Stimulated activated CD4-positive, alpha-beta T cell treated with anti-CD3 and anti-CD28 coated beads, TNF-alpha, amount 100 ng/mL, for 24 hours (primary cell): ENCODE measurements at regions not wholly inside any gene's neighbourhood (a gene's known extent, or its start where the extent isn't known, plus 50 kb on each side); places are given as distances from the start of the nearest gene placed in this dataset.
"Not testable (repeated sequence)": the region's sequence is repeated elsewhere in the genome, so short reads cannot be mapped to it uniquely, and the experiment has no call there.

ENCODE experiments used
- DNase-seq, 3 experiments: peaks; one replicate each; pipeline ENCODE4 v3.0.0-alpha.2; 2020; ENCODE audit warnings: low read depth in 3 of 3

DNA sequence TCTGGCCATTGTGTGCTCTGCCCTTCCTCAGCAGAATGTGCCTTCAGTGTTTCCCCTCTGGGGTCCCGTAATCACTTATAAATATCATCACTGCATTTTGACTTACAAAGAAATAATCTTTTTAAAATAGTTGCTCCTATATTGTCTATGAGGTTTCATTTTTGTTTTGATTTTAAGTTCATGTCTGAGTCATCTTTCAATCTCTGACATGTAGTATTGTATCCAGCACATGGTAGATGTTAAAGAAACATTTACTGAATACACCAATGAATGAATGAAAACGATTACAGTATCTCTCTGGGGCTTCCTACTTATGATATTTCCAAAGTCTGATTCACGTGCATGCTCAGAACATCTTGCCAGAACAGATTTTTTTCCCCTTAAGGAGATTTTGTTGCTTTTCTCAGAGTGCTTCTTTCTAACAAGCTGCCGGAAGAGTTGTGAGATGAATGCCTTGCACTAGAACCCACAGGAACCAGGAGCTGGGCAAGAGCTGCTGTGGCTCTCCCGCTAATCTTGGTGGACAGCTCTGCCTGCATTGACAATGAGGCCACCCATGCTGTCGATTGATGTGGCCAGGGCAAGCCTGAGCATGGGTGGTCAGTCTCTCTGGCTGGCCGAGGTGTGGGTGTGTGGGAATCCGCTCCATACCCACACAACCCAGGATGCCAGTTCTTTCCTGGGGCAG is 199.4 kb downstream of the CYRIA start:
- DNase-seq, result no peak

DNA sequence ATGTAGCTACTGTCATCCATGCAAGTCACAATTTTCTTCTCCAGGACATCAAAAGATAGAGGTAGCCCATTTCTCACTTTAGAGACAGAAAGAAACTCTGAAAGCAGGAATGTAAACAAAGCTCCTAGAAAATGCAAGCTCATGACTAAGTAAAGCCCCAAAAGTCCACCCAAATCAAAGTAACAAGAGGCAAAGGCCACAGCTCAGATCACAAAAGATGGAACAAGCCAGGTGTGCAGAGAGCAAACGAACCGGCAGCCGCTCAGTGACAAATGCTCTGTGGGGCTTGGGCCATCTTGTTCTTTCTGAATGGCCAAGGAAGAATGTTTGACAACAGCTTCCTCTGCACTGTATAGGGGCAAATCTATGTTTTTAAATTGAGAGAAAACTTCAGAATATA is 201.0 kb downstream of the CYRIA start:
- DNase-seq, result no peak

DNA sequence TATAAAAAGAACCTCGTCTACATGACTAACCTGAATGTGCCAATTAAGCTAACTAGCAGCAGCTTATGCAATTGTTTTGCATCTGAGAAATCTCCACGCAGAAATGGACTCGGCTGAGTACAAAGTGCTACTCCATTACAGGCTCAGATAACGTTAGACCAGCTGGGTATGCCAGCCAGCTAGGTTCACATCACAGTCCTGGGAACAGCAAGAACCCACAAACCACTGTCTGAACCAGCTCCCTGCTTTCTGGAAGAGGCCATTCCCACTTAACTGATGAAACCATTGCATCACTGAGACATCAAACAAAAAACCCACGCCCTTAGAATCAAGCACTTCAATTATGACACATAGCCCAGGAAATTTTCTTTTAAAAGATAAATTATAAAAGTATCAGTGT is 202.7 kb downstream of the CYRIA start:
- DNase-seq, result no peak

DNA sequence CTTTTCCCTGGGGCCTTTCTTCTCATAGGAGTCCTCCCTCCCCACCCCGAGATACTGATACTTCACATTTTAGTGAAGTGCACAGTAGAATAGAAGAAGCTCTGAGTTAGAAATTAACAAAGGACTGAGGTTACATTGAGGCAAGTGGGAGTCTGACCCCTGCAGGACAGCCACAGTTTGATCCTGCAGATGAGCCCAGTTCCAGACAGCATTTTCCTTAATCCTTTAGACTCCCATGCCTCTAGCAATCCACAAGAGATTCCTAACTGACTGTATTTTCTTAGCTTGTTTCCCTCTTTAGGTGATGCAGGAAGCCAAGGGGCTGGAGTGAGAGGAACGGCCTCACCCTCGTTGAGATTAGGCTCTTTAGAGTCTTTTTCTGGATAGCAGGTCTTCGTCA is 204.0 kb downstream of the CYRIA start:
- DNase-seq, result no peak

DNA sequence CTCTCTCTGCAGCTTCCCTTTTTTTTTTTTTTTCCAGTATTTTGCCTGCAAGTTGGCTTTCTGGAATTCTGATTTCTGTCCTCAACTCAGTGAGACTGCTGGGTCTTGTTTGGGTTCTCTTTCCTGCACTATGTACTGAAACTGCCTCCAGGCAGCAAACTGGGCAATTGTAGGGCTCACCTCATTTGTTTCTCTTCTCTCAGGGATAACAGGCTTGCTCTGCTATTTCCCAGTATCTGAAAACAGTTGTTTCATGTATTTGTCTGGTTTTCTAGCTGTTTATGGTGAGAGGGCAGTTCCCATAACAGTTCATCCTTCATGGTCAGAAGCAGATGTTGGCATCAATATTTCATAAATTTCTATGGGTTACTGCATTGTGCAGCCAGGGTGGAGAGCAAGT is 206.0 kb downstream of the CYRIA start:
- DNase-seq, result no peak

DNA sequence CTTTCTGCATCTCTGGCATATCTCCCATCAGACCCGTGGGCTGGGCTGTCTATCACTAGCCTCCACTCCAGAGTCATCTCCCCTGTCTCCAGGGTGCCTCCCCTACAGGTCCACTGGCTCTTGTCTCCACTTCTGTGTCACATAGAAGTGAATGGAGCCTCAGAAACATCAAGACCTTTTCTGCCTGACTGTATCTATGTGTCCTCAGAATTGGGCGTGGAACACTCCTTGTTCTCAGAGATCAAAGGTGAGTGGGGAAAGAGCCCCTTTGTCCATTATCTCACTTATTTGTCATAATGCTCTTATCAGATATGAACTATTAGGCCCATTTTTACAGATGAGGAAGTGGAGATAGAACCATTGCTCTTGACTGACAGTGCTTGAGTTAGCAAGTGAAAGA is 211.0 kb downstream of the CYRIA start:
- DNase-seq, result no peak

DNA sequence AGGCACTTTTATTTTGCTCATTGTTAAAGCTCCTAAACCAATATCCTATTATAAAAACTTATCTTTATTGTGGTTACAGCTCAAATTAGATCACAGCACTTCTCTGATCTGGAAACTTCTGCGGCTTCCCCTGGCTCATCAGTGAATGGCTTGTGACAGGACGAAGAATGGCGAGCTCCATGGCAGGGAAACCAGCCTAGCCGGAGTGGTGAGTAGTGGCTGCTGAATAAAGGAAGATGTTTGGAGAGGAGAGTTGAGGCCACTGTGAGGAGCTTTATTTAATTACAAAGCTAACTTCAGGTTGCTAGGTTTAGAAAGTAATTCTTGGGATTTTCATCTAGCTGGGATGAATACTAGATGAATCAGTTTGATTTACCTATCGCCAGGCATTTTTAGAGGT is 213.5 kb downstream of the CYRIA start:
- DNase-seq, result no peak

DNA sequence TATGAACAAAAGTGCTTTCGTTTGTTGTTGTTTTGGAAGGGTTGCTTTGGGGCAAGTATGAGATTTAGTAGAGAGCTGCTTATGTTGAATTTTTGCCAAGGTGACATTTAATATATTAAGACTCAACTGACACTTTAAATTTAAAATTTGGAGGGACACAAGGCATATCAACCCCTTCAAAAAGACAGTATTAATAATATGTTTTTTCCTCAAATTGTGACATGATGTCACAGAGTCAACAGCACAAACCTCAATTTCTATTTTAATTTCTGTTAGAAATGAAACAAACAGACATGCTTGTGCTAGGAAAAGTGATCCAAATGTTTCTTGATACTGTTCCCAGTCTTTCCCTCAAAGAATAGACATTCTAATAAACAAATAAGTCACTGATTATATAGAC is 218.9 kb downstream of the CYRIA start:
- DNase-seq, result no peak

DNA sequence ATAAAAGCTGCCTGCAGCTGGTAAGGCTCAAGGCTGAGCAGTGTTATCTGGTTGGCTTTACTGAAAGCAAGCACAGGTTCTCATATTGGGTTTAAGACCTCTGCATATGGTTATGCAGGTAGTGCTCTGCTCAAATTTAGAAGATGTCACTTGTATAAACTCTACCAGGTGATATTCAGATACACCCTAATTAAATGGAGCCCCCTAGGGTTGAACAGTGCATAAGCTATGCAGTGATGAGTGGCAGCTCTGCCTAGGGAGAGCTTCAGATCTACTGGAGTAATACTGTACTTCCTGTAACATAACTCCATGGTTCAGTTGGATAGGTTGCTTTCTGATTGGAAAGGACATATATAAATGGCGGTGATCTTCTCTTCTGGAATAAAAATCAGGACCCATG is 222.7 kb downstream of the CYRIA start:
- no peak for DNase-seq

DNA sequence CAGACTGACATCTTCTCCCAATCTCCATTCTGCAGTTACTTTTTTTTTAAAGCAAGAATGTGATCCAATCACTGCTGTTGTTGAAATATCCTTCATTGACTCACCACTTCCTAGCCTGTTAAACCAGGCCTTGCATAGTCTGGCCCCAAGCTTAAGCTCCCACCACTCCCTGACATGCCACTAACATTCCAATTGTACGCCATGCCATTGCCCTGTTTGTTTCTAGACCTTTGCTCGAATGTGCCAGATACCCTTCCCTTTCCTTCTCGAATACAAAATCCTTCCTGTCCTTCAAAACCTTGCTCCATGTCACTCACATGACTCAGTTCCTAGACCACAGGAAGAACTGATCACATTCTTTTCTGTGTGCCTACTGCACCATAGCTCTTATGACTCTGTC is 224.2 kb downstream of the CYRIA start:
- no peak for DNase-seq

DNA sequence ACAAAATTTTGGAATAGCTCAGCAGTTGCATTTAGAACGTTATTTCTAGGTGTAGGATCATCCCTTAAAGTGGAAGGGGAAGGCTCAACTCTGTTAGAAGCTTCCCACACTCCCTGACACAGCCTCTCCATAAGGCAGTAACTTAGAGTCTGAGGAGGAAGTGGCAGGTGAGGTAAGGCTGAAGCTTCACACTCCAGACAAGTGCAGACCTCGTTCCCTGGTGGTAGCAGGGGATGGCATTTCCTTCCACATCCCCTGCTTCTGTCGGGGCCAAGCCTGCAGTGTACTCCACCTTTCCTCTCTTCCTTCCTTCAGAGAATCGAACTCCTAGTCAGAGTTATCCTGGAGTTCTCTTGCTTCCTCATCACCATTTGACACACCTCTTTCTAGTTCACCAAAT is 224.7 kb downstream of the CYRIA start:
- no peak for DNase-seq

DNA sequence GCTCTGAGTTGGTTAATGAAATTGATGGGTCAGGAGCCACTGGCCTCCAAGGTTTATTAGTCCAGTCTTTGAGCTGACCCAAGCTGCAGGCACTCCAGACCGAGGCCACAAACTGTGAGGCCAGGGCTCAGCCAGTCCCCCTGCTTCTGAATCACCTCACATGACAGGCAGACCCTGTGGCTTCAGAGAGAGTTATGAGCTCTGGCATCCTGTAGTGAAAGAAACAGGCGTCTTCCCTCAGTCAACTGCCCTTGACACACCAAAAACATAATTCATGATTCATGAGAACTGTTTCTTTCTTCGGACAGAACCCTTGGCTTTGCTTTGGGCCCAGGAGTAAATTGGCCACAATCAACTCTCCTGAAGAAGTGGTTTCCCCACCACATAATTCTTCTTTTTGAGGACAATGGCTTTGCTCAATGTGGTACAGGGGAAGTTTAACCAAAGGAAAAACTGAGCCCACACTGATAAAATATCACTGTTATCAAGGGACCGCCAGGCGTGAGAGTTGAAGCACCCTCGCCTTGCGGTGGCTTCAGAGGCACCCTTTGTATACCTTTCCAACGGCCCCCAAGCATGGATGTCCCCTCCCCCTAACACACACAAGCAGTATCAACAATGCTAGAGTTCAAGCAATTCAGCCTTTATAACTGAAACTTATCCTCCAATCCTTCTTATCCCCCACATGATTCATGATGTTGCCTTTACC is 226.9 kb downstream of the CYRIA start:
- DNase-seq, result no peak

DNA sequence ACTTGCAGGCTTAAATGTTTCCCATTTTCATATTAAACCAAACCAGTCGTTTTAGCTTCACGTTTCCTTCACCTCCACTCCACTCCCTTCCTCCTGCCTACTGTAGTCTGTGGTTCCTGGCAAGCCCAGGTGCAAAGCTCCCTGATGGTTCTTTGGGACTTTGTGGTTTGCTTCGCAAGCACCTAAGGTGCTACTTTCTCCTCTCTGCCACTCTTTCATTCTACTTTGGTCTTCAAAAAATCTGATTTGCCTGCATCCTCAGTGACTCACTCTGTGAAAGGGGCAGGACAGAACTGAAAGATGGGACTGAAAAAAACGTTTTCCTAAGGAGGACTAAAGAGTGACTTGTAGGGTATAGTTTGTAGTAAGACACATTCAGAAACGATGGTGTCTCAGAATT is 228.4 kb downstream of the CYRIA start:
- DNase-seq, result no peak

DNA sequence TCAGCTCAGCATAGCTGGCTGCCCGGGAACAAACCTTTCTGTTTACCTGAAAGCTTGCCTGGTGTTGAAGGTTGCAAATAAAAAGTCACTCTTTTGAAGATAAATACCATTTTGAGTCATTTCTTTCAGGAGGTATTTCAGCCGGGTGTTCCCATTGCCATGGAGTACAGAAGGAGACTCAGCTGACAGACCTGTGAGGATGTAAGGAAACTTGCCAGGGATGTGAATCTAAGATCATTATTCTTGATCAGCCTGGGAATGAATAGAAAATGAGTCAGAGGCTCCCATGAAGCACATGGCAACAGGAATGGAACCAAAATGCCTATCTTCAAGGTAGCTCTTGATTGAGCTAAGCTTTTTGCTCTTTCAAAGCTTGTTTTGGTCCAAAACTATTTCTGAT is 231.2 kb downstream of the CYRIA start:
- DNase-seq, result no peak

DNA sequence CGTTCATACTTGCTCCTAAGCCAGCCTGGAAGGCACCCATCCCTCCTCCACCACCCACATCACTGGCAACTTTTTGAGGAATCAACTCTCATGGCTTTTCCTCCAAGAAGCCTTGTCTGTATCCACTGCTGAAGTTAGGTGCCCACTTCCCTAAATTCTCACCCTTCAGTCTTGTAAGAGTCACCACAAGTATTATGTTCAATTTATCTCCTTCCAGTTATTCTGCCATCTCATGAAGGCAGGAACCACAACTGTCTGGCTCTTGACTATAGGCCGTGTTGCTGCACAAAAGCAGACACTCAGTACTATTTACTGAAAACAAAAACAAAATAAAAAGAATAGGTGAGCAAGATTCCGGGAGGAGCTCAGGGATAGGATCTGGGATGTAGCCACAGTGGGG is 234.8 kb downstream of the CYRIA start:
- no peak for DNase-seq

DNA sequence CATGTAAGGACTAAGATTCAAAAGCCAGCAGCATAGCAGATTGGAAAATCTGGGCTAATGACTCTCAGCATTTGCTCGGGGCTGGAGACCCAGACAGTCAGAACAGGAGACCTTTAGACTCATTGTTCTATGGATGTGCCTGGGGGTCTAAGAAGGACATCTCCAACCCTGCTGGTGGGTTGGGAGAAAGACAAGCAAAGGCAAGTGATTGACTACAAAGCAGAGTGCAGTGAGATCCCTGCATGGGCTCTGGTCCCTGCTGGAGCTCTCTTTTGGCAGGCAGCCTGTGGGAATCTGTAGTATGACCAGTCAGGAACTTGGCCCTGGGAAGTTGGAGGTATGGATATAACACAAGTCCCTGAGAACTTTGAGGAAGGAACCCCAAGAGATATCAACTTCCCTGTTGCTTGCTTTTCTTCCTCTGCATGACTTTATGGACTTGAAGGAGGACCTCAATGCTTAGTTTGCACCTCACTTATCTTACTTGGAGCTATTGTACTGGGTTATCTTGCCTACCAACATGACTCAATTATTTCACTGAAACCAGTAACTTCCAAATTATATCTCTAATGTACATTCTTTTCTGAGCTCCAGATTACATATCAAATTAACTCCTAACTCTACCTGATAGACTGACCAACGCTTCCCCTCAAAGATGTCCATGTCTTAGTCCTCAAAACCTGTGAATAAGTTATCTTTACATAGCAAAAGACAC is 236.0 kb downstream of the CYRIA start:
- DNase-seq, result no peak

DNA sequence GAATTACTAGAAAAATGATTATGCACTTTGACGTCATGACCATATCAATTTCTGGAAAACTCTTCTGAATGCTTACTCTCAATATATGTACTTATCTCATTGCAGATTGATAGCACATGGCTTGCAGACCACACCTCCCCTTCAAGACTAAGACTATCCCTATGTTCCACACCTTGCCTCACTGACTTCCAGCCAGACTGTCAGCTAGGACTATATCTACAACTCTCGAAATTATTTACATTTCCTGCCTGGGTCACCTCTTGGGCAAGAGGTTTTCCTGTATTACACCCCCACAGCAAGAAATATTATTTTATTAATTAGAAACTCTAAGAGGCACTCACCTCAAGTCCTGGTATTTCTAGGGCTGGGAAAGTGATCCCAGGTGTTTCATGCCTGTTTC is 236.6 kb downstream of the CYRIA start:
- no peak for DNase-seq

DNA sequence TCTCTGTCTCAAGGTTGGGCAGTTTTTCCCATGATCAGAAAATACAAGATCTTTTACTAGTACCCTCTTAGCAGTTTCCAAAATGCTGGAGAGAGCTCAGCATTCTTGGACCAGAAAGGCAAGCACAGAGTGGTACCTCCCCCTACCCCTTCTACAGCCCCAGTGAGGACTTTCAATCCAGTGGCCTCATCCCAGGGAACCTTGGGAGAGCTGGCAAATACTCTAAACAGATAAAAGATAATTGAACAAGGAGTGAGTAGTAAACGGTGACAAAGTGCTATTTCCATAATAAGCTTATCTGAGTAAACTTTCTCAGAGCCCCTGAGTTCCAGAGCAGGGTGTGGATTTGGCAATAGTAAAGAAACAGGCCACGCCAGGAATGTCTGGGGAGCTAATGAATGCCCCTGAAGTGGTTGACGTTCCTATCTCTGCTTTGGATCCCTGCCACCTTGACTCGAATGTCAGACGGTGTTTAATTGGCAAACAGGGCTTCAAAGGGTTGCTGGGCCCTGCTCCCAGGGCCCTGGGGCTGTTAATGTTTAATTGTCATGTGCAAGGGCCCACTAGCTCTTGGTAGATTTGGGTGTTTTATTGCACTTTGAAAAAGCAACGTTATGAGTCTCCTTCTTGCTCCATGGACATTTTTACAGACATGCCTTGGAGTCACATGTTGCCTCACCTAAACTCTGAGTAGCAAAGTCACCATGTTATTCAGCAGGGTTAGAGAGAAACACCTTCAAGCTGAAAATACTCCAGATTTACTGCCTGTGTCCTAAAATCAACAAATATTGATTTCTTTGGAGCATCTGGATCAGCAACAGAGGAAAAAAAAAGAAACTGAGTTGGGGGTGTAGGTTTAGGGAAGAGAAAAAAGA is 239.9 kb downstream of the CYRIA start:
- no peak for DNase-seq

DNA sequence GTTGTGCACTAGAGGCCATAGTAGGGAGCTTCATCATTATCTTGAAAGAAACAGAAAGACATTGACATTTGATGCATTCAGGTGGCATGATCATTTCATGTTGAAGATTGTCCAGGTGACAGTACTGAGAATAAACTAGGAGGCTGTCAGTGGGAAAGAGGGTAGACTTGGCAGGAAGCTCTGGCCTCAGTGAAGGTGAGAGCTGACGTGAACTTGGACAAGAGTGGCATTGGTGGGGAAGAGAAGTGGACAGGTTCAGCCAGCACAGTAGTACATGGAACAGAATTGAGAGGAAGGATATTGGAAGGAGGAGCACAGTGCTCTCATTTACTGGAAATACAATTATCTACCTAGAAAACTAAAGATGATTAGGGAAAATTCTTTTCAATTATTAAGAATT is 245.2 kb downstream of the CYRIA start:
- DNase-seq, result no peak

DNA sequence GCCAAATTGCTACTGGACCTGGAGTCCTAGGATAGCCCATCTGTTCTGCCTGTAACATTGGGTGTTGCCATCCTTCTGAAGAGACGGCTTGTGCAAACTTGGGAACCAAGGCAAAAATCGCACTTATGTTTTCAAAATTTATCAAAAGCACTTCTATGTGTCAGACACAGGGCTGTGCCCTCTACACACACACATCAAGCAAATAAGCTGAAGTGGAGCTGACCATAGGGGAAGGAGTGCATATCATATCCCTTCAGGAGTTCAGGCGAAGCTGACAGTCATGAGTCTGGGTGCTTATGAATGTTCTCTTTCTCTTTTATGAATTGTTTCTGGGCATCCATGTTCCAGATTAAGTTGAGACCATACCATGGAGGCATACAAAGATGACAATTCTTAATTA is 247.9 kb downstream of the CYRIA start:
- DNase-seq, result no peak

DNA sequence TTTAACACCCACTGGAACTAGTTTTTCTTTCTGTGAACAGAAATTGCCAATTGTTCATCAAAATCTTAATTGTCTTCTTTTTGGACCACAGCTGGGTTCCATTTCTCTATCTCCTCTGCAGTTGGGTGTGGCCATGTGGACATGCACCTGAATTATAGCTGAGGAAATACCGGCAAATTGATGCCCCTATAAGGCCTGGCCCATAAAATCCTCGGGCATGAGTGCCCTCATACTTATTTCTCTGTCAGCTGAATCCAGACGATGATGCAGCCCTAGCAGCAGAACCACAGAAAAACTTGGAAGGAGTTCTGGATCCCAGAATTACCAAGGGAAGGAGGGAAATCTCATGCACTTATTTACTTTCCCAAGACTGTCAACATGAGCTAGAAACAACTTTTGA is 249.0 kb downstream of the CYRIA start:
- DNase-seq, result no peak

DNA sequence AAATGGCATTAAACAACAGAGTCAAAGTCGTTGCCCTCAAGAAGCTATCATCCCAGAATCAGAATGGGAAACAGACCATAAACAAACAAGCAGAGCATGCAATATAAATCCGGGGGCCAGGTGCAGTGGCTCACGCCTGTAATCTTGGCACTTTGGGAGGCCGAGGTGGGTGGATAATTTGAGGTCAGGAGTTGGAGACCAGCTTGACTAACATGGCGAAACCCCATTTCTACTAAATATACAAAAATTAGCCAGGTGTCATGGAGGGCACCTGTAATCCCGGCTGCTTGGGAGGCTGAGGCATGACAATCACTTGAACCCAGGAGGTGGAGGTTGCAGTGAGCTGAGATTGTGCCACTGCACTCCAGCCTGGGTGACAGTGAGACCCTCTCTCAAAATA is 249.8 kb downstream of the CYRIA start:
- not testable (repeated sequence) for DNase-seq
